Activated CD4-positive, CD25-positive, alpha-beta regulatory T cell treated with anti-CD3 and anti-CD28 coated beads, Interleukin-2, amount 50 U/mL, for 24 hours (primary cell): ENCODE measurements at regions not wholly inside any gene's neighbourhood (a gene's known extent, or its start where the extent isn't known, plus 50 kb on each side); places are given as distances from the start of the nearest gene placed in this dataset.

Source experiments
- ATAC-seq, 2 donors: fragments of 150-1000 bp; cut with Tn5 transposase; one replicate each; pipeline ENCODE4 v1.10.0; 2021; ENCODE audit warnings: mild to moderate bottlenecking in 1 of 2, moderate library complexity in 1 of 2

DNA sequence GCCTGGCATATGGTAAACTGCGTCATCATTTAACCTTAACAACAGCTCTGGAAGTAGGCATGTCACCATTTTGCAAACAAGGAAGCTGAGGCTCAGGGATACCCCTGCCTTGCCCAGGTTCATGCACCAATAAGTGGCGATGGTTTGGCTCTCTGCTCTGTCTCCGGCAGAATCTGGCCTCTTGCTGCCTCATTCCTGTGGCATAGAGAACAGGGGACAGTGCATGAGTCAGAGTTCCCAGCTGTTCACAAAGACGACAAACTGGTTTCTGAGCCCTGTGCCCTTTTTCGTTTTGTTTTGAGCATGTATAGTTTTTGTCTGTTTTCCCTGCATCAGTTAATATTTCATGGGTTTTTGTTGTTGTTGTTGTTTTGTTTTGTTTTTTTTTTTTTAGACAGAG lies 236.8 kb downstream of the OPA1 start:
- ATAC-seq: no peak

DNA sequence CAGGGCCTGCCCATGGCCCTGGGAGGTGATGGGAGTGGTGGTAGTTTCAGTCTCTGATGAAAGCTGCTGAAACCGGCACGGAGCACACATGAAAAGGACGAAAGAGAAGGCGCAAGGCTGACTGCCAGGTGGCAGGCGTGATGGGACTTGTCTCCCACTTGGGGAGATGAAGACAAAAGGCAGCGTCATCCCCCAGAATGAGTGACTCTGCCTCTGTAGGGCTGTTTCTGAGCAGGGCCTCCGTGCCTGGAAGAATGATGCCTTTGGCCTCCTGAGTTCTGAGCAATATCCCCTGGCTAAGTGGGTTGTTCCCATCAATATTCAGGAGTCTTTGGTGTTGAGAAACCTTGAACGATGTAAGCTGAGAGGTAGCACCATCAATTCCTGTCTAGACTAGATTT lies 237.8 kb downstream of the OPA1 start:
- no peak for ATAC-seq

DNA sequence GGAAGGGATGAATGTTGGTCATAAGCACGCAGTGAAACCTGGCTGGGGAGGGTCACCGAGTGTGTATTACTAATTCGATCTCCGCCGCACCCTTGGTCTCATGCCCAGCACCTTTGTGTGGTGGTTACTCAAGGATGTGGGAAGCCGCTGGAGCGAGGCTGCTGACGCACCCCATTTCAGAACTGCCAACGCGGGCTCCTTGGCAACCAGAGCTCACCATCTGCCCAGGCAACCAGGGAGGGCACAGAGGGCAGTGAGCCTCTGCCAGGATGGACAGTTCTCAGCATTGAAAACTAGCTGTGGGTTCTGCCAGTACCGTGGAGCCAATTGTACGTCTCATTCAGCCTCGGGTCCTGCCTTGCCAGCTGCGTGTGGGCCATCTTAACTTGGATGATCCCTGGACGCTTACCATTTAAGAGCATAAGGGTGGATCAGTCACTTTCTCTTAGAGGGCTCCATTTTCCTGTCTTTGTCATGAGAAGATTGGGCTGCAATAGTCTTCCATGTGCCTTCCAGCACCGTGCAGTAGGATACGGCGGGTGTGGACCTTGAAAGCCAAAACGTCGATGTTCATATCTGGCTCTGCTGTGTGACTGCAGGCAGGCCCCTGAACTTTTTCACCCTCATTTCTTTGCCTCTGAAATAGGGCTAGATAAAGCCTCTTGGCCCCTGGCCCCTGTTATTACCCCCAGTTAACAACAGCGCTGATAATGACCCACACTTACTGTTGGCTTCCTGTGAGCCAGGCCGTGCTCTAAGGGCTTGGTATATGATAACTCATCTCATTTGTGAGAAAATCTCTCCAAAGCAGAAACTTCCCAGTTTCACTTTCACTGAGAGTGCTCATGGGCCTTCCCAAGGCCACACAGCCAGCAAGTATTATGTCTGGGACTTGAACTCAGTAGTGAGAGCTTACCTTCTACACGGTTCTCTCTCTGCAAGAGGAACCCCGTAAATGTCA lies 238.8 kb downstream of the OPA1 start:
- peak; percentile 28 to 34 for ATAC-seq

DNA sequence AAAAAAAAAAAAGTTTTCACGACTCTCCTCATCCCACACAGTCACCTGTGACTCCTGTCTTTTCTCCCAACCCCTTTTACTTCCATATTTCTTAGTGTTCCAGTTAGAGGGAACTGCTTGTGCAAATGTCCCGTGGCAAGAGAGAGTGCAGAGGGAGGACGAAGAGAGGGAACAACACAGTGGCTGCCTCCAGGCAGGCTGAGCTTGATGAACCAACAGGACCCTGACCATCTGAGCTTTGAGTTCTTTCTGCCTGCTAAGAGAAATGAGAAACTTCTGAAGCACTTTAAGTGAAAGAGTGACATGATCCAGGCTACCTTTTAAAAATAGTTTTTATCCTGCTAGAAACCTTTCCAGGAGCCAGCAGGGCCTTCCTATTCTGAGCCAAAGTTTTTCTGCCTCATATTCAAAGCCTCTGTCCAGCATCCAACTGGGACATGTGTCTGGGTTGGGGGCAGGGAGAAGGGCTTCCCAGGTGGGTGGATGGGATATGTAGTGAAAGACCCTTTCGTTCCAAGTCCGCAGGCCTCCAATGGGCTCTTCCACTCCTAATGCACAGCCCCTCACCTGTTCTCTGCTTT lies 239.9 kb downstream of the OPA1 start:
- ATAC-seq: no peak

DNA sequence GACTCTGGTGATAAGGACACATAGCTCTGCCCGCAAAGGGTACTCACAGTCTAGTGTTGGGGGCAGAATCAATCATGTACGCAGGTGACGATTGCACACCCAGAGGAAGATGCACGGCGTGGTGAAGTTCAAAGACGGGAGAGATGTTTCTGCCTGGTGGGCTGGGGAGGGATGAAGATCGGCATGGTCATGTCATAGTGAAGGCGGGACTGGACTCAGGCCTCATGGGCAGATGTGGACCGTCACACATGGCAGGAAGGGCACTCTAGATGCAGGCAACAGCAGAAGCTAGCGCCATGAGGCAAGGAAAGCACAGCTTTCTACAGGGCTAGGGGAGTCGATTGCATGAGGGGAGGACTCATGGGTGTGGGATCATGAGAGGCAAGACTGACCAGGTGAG lies 240.6 kb downstream of the OPA1 start:
- ATAC-seq: no peak

DNA sequence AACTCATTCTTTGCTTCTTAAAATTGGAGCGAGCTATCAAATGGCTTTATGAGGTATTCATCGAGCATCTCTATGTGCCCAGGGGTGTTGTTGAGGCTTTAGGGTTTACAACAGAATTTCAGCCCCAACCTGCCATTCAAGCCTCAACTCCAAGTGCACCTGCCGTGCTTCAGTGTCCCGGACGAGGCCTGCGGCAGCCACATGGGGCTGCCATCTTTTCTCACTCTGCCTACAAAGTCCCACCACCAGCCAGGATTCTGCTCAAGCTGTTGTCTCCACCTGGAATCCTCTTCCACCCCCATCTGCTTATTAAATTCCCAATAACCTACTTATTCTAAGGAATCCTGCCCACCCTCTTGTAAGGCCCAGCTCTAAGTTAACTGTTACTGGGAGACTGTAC lies 242.4 kb downstream of the OPA1 start:
- no peak for ATAC-seq

DNA sequence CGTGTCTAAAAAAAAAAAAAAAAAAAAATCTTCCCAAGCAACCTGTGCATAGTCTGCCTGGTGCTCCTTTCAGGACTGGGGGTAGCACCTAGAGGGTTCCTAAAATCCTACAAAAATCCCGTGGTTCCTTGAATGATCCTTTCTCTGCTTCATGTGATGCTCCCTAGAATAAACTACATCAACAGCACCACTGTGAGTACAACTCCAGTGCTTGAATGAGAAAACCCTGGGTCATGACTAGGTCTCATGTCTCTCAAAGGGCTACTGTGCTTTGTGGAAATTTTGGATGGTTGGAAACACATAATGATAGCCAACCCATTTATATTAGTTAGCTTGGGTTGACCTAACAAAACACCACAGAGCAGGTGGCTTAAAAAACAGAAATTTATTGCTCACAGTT lies 243.5 kb downstream of the OPA1 start:
- ATAC-seq: no peak

DNA sequence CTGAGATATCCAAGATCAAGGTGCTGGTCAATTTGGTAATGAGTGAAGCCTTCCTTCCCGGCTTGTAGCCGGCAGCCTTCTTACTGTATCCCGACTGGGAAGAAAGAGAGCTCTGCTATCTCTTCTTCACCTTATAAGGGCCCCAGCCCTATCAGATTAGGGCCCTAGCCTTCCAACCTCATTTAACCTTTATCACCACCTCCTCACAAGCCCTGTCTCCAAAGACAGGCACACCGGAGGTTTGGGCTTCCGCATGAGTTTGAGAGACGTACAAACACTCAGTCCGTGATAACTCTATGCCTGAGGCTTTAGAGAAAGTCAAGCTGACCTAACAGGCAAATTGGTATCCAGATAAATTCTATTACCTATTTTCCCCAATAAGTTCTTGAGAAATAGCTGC lies 243.9 kb downstream of the OPA1 start:
- ATAC-seq: no peak

DNA sequence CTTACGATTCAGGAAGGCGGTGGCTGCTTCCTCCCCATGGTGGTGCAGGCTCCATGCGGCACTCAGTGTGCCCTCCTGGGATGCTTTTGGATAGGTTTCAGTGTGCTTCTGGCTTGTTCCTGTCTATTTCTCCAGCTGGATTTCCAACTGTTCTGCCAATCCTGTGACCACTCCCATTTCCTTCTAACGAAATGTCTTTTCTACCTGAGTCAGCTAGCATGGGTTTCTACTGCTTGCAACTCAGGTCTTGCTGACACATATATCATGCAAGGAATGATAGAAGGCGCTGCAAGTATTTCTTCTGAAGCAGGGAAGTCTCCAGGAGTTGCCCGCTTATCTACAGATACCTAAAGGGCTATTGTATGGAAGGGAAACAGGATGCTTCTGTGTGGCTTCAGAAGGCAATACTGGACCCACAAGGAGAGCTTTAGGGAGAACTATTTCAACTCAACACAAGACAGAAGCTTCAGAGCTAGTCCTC lies 244.4 kb downstream of the OPA1 start:
- ATAC-seq: no peak

DNA sequence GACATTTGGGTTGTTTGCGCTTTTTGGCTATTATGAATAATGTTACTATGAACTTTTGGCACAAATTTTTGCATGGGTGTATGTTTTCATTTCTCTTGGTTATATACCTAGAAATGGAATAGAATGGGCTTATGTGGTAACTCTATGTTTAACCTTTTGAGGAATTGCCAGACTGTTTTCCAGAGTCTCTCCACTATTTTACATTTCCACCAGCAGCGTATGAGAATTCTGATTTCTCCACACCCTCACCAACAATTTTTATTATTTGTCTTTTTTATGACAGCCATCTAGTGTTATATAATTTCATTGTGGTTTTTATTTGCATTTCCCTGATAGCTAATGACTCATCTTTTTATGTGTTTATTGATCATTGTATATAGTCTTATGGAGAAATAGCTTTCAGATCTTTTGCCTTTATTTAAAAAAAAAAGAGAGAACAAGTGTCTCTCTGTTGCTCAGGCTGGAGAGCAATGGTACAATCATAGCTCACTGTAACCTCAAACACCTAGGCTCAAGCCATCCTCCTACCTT lies 247.2 kb downstream of the OPA1 start:
- ATAC-seq: no peak

DNA sequence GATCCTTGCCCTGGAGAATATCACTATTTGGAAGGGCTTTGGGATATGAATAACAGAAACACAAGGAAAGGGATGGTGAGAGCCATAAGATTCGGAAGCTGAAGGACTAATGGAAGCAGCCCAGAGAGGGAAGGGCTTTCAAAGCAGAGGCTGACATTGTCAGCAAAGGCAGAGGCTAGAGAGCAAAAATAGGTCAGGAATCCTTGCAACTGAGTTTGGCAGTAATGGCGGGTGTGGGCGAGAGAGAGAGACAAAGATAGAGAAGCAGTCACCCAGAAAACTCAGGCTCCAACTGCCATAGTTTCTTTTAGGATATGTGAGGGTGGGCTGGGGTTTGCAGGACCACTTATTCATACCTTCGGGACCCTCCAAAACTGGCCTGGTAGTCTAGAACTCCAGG lies 248.6 kb downstream of the OPA1 start:
- no peak for ATAC-seq

DNA sequence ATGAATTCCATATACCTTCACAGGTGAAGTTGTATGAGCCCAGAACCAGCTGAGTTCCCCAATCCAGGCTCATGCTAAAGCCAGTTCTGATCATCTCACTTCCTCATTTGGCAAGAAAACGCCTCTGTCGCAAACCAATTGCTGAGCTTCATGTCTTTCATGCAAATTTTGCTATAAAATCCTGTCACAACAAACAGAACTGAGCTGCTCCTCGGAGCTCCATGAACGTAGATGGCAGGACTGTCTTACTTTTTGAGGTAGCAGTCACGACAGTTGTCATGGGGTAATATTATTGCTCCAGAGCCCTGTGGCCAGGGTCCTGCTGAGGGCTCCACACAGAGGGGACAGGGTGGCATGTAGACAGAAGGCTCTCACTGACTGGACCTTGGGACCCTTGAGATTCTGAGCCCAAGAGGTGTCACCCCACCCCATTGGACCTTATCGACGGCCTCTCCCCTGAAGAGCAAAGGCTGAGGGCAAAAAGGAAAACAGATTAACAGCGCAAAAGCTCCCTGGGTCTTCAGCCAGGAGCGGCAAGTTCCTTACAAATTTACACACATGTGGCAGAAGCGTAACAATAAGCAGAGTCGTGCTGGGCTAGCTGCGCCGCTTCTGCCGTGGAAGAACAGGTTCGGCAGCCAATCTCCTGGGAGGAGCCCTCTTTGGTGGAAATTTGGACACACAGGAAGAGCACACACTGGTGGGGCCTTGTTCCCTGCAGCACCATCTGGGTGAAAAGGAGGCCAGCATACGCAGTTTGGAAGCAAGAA lies 249.2 kb downstream of the OPA1 start:
- no peak for ATAC-seq

DNA sequence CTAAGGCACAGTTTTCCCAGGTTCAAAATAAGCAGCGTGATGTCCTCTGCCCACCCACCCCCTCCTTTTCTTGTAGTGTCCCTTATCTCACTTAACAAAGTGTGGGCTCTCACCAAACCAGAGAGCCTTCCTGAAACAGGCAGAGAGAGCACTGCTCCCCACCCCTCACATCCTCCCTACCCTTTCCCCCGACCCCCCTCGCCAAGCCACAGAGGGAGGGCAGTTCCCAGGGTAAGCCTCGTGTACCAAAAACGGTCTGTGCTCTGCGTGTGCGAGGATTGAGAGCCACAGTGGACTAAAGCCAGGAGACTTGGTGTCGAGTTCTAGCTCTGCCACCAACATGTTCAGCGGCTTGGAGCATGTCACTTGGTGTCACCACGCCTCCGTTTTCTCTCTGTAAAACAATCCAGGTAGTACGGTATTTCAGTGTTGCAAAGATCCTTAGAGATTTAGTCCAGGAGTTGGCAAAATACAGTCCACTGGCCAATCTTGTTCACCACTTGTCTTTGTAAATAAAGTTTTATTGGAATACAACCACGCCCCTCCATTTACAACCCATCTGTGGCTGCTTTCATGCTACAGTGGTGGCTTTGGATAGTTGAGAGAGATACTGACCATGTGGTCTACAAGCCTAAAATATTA lies 249.9 kb downstream of the OPA1 start:
- no peak for ATAC-seq

DNA sequence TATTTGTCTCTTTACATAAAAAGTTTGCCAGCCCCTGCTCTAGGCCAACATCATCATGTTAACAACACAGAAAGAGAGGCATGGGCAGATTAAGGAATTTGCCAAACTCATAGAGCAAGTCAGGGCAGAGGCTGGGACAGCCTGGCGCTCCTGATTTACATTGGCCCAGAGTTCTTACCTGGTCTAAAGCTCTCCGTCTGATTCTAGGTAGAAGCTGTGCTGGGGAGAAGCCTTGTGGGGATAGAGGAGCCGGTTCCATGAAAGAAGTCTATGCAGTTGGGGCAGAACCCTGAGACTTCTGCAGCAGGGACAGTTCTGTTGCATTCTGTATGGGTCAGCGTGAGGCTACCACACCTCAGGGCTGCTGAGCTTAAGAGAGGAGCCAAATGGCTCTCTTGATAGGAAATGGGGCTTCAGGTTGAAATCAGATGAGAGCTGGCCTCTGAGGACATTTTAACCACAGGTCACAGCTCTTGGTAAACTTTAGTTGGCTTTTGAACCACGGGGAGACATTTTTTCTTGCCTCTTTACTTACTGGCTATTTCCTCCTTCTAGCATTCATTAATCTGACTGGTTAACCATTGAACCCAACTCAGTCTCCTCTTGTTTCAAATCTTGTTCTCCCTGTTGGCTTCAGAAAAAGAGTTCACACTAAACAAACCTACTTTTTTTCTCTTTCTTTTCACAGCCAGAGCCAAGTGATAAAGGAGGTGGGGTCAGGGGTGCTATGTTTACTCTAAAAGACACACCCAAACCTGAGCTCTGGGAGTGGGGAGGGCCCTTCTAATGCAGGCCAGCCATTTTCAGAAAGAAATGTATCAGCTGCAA lies 250.7 kb downstream of the OPA1 start:
- no peak for ATAC-seq

DNA sequence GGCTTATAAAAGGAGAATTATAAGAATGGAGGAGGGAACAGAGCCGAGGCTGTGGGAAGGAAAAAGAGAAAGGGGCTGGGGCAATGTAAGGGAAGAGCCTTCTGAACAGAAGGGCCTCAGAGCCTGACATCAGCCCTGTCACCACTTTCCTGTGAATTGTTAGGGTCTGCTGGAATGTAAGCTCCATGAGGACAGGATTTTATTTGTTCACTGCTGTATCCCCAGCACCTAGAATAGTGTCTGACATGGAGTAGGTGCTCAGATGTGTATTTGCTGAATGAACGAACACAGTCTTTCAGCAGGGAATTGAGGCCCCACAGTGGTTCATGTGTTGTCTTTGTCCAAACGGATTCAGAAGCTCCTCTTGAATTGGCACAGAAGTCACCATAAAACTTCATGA lies 251.5 kb downstream of the OPA1 start:
- no peak for ATAC-seq

DNA sequence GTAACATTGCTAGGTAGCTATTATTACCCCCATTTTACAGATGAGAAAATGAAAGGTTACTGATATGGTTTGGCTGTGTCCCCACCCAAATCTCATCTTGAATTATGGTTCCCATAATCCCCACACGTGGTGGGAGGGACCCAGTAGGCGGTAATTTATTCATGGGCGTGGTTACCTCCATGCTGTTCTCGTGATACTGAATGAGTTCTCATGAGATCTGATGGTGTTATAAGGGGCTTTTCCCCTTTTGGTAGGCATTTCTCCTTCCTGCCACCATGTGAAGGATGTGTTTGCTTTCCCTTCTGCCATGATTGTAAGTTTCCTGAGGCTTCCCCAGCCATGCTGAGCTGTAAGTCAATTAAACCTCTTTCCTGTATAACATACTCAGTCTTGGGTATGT lies 252.1 kb downstream of the OPA1 start:
- ATAC-seq: no peak

DNA sequence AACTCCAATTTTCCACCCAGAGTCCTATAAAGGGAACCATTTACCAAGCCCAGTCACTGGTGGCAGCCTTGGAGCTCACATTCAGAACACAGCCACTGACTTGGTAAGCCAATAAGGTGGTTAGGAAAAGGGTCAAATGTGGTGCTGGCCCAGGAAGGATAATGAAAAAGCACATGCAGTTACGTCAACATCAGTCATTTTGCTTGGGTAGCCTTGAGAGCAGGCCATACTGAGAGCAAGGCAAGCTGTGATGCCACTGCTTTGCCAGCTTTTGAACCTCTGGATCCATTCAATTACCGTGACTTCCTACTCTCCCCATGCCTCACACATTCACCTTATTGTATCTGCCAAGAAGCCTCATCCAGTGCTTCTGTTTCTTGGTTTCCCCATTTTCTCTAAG lies 253.6 kb downstream of the OPA1 start:
- ATAC-seq: no peak

DNA sequence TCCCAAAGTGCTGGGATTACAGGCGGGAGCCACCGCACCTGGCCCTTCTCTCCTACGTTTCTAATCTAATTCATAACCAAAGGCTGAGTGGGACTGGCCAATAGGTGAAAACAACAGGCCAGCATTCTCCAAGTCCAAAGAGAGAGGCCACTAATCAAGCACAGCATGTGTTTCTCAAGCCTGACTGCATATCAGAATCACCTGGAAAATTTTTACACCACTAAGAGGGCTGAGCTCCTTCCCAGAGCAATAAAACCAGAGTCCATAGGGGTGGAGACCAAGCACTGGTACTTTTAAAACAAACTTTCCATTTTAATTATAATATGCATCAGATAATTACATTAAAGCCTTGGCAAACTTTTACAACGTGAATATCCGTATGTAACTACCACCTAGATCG lies 254.4 kb downstream of the OPA1 start:
- no peak for ATAC-seq

DNA sequence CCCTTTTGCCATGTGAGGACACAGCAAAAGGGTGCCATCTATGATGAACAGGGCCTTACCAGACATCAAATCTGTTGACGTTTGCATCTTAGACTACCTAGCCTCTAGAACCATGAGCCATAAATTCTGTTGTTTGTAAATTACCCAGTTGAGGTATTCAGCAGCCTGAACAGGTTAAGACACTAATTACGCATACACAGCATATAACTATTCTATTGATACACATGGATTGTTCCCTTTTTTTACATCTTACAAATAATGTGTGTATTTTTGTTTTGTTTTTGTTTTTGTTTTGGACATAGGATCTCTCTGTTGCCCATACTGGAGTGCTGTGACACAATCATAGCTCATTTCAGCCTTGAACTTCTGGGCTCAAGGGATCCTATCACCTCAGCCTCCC lies 255.5 kb downstream of the OPA1 start:
- no peak for ATAC-seq

DNA sequence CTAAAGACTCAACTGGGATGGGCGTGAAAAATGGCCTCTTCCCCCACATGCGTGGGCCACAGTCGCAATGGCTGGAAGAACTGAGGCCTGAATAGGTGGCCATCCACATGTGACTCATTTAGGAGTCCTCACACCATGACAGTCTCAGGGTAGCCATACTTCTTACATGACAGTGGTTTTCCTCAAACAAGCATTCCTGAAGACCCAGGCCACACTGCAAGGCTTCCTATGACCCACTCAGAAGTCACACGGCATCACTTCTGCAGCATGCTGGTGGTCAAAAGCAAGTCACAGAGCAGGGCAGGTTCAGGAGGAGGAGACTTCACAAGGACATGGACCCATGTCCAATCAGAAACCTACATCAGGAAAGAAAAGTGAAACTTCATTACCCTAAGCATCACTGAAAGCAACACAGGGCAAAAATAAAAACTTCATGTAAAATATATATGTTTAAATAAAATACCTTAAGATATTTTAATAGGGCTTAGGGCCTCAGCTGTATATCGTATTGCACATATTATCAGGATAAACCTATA lies 257.1 kb downstream of the OPA1 start:
- no peak for ATAC-seq

DNA sequence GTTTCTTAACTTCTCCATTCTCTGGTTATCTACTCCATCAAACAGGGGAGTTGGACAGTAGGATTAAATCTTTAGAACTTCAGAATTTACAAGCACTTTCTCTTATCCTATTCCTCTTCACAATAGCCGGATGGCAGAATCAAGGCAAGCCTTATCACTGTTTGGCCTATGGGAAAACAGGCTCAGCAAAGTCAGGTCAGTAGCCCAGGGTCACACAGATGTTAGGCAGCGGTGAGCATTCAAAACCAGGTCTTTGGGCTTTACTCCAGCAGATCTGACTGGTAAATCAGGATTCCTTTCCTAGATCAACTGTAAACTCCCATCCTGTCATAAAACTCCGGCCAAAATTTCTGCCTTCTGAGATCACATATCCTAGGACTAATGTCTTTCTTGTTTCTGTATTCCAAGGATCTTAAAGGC lies 258.4 kb downstream of the OPA1 start:
- no peak for ATAC-seq
